ENCODE measurements at regions not wholly inside any gene's neighbourhood (a gene's known extent, or its start where the extent isn't known, plus 50 kb on each side); places are given as distances from the start of the nearest gene placed in this dataset.

DNA sequence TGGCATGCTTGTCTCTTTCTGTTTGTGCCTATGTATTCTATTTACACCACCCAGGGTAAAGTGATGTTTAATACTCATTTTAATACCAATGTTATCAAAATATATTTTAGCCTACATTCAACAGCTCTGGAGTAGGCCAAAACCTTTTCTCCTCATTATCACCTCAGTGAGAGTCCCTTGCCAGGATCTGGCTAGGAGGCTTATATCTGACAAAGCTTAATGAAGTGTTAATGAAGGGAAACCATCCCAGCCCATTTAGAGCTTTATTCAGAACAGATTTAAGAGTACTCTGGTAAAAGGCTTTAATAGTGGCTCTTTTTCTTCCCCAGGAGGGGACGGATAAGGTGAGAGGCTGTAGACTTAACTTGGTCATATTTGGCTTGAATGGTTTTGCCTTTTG is 137.6 kb downstream of the GRIN2B start:
- DNase-seq = no peak

DNA sequence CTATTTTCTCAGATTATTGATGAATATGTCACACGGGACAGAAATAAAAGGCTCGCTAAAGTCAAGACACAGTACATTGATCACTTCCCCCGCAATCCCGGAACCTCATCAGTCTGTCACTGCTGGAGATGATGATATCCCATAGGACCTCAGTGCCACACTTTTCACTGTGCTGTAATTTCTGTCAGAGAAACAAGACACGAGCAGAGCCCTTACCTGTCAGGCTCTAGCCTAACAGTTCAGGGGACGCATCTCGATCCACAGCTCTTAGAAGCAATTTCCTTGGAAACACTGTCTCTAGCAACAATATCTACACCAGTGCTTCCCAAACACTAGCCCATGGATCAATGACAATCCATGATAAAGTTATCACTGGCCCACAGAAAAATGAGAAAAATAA is 140.0 kb downstream of the GRIN2B start:
- no peak for DNase-seq

DNA sequence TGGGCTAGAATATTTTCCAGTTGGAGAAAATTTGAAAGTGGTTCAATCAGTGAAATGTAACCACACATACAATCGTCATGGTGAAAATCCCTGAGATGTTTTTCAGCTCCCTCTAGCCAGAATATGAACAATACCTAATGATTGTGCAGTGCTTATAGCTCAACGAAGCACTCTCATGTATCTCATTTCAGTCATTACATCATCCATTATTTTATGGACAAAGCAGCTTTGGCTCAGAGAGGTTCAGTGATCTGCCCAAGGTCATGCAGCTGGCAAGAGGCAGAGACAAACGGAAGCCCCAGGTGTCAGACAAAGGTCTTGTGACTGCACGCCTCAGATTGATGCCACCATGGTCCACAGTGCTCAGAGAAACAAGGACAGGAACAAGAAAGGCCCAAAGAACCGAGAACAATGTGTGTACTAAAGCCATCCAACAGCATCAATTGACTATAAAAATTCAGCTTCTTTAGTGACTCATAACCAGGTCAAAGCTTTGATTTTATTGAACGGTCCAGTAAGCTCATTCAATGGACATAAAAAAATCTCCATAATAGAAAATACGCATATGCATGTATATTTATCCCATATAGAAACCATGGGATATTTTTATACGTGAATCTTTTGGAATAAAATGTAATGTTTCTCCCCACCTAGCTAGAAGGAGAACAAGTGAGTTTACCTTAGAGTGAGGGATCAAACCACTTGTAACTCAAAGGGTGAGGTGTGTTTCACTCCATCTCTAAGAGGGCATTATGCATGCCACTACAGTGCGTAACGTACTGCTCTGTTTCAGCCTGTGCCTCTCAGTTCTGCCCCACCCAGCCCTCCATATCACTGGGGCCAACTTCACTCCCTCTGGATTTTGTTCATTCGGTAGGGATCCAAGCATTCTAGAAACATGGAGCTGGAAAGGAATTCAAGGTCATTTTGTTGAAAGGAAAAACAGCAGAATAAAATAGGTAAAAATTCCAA is 141.8 kb downstream of the GRIN2B start:
- no peak for DNase-seq

DNA sequence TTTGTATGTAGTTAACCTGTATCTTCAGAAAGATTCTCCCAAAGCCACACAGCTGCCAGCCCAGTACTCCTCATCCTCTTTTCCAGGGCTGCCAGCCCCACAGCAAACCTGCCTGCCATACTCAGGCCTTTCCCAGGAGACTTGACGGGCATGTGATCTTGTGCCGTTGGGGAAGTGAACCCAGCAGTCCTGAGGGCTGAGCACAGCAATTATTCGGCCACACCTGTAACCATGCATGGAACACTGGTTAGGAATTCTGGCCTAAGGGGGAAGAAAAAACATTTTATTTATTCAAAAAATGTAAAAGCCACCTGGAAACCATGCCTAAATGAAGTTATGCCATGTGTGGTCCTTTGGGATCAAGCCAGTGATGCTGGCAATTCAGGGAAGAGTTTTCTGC is 145.3 kb downstream of the GRIN2B start:
- DNase-seq = no peak

GRCh38 chr12:13835652-13836051 is 145.8 kb downstream of the GRIN2B start:
- peak in 3 of 51 donors; percentile 3 to 28 (median 21) for DNase-seq

DNA sequence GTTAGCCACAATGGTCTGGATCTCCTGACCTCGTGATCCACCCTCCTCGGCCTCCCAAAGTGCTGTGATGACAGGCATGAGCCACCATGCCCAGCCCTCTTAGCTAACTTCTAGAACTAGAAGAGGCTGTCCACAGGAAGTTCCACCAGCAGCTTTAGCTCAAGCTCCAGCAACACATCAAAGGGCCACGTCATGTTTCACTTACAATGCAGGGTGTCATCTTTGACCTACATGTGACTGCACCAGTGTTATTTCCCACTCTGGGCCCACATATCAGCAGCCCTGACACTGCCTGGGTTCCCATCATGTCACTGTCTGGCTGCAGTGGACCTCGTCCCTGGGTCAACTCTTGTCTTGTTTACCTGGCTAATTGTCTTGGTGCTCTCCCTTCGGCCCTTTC is 147.2 kb downstream of the GRIN2B start:
- DNase-seq = no peak

DNA sequence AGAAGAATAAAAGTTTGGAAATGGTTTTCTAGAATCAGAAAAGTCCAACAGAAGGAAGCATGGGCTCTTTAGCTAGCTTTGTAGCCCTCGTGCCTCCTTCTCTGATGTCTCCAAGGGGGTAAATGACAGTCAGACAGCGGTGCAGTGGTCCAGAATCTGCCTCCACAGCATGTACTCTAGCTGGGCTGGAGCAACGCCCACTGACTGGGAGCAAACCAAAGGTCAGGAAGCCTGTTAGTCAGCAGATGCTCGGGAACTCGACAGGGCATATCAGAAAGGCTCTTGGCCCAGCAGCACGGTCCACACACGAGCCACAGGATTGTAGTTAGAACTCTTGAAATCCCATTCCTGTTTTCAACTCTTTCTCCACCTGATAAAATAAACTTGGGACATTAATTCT is 164.3 kb downstream of the GRIN2B start:
- no peak for DNase-seq

DNA sequence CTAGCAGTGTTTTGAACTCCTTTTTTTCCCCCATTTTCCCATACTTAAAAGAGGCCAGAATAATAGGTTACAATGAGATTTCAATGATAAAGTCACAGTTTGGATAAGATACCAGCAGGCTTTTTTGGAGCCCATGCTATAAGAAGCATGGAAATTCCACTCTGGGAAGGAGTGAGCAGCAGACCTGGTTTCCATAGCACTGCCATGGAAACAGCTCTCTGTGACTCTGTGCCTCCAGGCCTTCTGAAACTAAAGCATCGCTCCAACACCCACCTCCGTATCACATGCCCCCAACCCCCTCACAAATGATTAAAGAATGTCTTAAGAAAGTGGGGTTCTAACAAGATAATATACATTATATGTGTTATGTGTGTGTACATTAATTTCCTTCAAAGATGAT is 165.0 kb downstream of the GRIN2B start:
- peak in 11 of 51 donors; percentile 1 to 59 (median 12) for DNase-seq

DNA sequence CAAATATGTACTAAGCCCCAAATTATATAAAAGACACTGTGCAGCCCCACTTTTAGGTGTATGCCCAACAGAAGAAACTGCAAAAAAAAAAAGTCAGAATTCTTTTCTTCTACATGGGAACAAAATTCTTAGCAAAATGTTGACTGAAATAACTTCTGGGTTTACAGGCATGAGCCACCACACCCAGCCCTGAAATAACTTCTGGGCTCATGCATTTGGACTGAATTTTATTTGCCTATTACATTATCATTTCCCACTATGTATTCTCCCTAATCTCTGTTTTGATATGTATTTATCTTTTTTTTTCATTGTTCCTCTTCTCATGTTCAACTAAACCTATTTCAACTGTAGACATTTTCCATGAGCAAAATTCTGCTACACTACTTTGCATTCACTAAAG is 169.2 kb downstream of the GRIN2B start:
- no peak for DNase-seq

DNA sequence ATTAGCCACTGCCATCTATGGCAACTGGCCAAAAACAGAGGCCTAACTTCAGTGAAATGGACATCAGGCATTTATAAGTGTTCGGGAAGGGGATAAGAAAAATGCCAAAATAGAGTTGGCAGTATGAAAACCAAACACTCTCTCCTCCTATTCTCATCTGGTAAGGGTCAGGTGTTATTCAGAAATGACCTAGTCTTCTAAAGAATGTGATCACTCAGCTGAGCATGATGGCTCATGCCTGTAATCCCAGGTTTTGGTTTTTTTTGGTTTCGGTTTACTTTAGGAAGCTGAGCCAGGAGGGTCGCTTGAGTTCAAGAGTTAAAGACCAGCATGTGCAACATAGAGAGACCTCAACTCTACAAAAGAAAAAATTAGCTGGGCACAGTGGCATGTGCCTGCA is 170.3 kb downstream of the GRIN2B start:
- no peak for DNase-seq

DNA sequence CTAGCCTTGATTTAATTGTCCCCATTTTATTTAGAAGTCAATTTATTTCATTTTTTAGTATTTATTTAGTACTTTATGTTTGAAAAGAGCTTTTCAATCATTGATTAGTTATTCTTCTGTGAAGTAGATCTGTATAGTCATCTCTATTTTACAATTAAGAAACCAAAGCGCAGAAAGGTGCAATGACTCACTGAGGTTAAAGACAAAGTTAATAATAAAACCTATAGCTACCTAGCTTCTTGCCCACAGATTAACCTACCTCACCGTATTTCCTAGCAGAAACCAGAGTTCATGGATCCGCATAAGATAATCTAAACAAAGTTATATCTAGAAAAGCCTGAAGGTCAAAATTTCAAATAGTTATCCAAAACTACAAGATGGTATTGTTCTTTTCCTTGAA is 176.4 kb downstream of the GRIN2B start:
- DNase-seq = no peak

- DNase-seq = no peak
Measured at GRCh38 chr12:13801543-13801942, 179.9 kb downstream of the GRIN2B start.

GRCh38 chr12:13799574-13799973 is 181.8 kb downstream of the GRIN2B start:
- no peak for DNase-seq

DNA sequence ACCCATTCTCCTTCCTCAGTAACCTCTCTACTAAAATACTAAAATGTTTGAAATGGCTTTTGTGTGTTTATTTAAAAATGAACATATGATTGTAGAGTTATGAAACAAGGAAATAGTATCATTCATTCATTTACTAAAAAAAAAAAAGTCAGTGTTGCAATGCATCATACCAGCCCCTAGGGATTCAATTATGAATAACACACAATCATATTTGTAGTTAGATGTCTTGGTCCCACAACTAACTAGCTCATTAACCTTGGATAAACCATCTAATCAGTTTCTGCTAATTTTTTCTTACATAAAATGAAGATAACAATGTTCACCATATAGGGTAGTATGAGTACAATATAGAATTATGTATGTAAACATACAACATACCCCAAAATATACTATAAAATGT is 183.2 kb downstream of the GRIN2B start:
- DNase-seq = no peak

DNA sequence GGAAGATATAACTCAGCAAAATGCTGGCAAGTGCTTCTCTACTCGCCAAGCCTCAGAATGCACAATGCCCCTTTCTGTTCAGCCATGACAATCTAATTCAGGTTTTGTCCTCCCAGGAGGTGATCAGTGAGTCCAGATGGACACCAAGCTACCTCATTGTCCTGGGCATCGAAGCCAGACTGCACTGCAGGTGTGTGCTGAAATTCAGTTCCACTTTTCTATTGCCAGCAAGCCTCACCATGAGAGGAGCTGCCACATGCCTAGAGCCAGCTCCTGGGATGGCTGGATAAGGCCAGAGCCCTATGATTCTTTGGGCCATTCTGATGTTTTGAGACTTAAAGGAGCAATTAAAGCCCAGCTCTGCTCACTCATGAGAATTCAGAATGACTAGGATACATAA is 186.7 kb downstream of the GRIN2B start:
- DNase-seq = no peak

GRCh38 chr12:13790317-13790716 is 191.1 kb downstream of the GRIN2B start:
- DNase-seq = no peak

DNA sequence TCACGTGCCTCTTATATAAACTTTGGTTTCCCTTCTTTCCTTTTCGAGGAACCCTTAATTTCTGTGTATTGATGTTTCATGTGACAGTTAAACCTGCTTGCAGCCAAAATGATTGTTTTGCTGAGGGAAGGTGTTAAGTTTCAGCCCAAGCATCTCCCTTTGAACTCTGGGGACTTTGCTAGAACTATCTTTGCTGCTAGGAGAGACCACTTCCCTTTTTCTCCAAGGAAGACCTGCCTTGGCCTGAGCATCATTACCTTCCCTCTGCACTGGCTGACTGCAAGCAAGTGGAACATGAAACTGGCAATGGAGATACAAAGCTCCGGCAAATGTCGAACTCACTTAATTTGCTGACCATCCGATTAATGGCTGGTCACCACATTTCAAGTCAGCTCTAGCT is 192.8 kb downstream of the GRIN2B start:
- DNase-seq = no peak

DNA sequence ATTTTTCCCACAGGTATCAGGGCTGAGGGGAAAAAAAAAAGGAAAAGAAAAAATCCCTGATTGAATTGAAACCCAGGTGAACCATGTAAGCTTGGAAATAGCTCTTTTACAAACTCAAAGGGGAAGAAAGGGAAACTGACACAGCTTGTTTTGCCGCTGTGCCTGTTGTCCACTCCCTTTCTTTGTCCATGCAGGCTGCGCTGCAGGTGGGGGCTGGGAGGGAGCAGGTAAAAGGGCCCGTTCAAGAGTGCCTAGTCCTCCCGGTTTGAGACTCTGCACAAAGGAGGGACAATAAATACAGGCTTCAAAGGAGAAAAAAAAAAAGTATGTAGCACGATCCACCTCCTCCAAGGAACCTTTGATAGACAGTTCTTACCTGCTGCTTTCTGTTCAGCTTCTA is 194.8 kb downstream of the GRIN2B start:
- no peak for DNase-seq

DNA sequence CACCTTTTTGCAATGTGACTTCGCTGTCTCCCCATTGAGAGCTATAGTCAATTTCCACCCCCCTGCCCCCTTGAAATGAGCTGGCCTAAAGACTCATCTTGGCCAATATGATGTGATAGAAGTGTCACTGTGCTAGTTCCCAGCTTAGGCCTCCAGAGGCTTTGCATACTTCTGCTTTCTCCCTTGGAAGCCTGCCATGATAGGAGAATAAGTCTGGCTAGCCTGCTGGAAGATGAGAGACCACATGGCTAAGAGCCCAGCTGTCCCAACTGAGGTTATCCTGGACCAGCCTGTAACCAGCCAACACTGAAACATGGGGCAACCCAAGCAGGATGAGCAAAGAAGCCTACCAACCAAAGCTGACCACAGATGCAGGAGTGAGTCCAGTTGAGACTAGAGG is 196.9 kb downstream of the GRIN2B start:
- no peak for DNase-seq

- DNase-seq = no peak
Measured at GRCh38 chr12:13780453-13780852, 200.9 kb downstream of the GRIN2B start.

GRCh38 chr12:13777374-13777773 is 204.0 kb downstream of the GRIN2B start:
- no peak for DNase-seq

DNA sequence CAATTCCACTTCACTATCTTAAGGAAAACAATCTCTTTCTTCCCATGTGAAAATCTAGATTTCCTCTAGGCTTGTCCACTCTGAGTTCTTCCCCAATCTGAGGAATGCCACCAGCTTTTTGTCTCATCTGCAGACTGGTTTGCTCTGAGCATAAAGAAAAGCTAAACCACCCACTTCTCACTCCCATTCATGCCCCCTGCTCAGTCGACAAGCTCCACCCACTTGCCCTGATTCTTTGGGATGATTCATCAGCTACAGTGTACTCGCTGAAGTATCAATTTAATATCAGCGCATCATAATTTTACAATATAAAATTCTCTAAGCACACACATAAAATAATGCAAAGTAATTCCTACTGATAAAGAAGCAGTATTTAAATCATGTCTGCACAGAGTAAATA is 209.1 kb downstream of the GRIN2B start:
- peak in 2 of 51 donors; percentile 2 to 32 for DNase-seq

- no peak for DNase-seq
Measured at GRCh38 chr12:13770576-13770975, 210.8 kb downstream of the GRIN2B start.

DNA sequence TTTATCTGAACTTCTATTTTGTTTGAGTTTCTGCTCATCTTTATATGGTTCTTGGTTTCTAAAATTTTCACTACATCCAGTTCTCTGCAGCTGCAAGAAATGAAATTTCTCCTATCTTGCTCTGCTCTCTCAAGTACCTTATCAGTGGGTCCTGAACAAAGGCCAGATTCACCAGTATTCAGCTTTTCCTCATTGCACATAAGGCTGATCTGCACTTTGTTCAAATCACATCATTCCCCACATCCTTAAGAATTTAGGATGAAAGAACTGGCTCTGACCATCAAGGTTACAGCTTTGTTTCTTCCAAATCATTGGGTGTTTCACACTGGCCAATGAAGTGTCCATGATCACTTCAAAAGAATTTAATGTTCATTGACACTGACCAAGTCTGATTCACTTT is 211.4 kb downstream of the GRIN2B start:
- DNase-seq = no peak
